GM21390 (cell line): ENCODE measurements at regions not wholly inside any gene's neighbourhood (a gene's known extent, or its start where the extent isn't known, plus 50 kb on each side); places are given as distances from the start of the nearest gene placed in this dataset.
"Not testable (repeated sequence)": the region's sequence is repeated elsewhere in the genome, so short reads cannot be mapped to it uniquely, and the experiment has no call there.

Experiments
- ATAC-seq: cut with Tn5 transposase; IDR thresholded peaks from one replicate; pipeline ENCODE4 v1.9.1; 2021; ENCODE audit not compliant: unreplicated experiment

GRCh38 chr1:223018534-223018933, 124.5 kb downstream of the TLR5 start:
- ATAC-seq: no peak

GRCh38 chr1:223019256-223019655, 123.8 kb downstream of the TLR5 start:
- no peak for ATAC-seq

GRCh38 chr1:223020770-223021169, 122.3 kb downstream of the TLR5 start:
- ATAC-seq: no peak

GRCh38 chr1:223022641-223023473, 120.2 kb downstream of the TLR5 start:
- ATAC-seq: no peak

GRCh38 chr1:223023863-223024262, 119.2 kb downstream of the TLR5 start:
- no peak for ATAC-seq

GRCh38 chr1:223024486-223024885, 118.6 kb downstream of the TLR5 start:
- not testable (repeated sequence) for ATAC-seq

- not testable (repeated sequence) for ATAC-seq
These were observed 117.8 kb downstream of the TLR5 start for GRCh38 chr1:223025190-223025734.

GRCh38 chr1:223026639-223027038, 116.4 kb downstream of the TLR5 start:
- not testable (repeated sequence) for ATAC-seq

- ATAC-seq: no peak
These were observed 112.9 kb downstream of the TLR5 start for GRCh38 chr1:223029985-223030769.

GRCh38 chr1:223030871-223031400, 112.1 kb downstream of the TLR5 start:
- ATAC-seq: no peak

GRCh38 chr1:223031733-223032601, 111.1 kb downstream of the TLR5 start:
- ATAC-seq: no peak

- no peak for ATAC-seq
These were observed 109.4 kb downstream of the TLR5 start for GRCh38 chr1:223033658-223034057.

- no peak for ATAC-seq
These were observed 108.7 kb downstream of the TLR5 start for GRCh38 chr1:223034270-223034798.

GRCh38 chr1:223035724-223036478, 107.1 kb downstream of the TLR5 start:
- no peak for ATAC-seq

GRCh38 chr1:223036479-223036845, 106.6 kb downstream of the TLR5 start:
- no peak for ATAC-seq

GRCh38 chr1:223037845-223038244, 105.2 kb downstream of the TLR5 start:
- ATAC-seq: no peak

GRCh38 chr1:223038288-223039006, 104.6 kb downstream of the TLR5 start:
- no peak for ATAC-seq

- ATAC-seq: no peak
These were observed 103.1 kb downstream of the TLR5 start for GRCh38 chr1:223039990-223040389.

GRCh38 chr1:223041481-223041880, 101.6 kb downstream of the TLR5 start:
- no peak for ATAC-seq
